IPS-18c (cell line): ENCODE measurements at regions not wholly inside any gene's neighbourhood (a gene's known extent, or its start where the extent isn't known, plus 50 kb on each side); places are given as distances from the start of the nearest gene placed in this dataset.
"Not testable (repeated sequence)": the region's sequence is repeated elsewhere in the genome, so short reads cannot be mapped to it uniquely, and the experiment has no call there.

Experiments used
- H3K4me3 ChIP-seq: 2 replicates; pipeline ENCODE4 v1.7.0; 2013; ENCODE audit warnings: low read depth, mild to moderate bottlenecking, low read length, moderate library complexity; ENCODE audit not compliant: insufficient read depth
- H3K9me3 ChIP-seq: one replicate; pipeline ENCODE4 v1.6.1; 2013; ENCODE audit warnings: mild to moderate bottlenecking, low read length, moderate library complexity; ENCODE audit not compliant: control insufficient read depth, insufficient read depth

GRCh38 chr16:6804461-6804860 is 528.2 kb upstream of the RBFOX1 start:
- H3K4me3 ChIP-seq: no peak overlapping the region
- H3K9me3 ChIP-seq: no peaks in the 10 kb centered on the region

- Histone ChIP-seq H3K9me3 (no peaks in the 10 kb centered on the region), H3K4me3 (no peak overlapping the region)
These were observed 529.5 kb upstream of the RBFOX1 start for GRCh38 chr16:6803176-6803575.

- H3K9me3 ChIP-seq: no peaks in the 10 kb centered on the region
- no peak overlapping the region for H3K4me3 ChIP-seq
These were observed 535.4 kb upstream of the RBFOX1 start for GRCh38 chr16:6797223-6797622.

GRCh38 chr16:6777624-6778023 is 555.0 kb upstream of the RBFOX1 start:
- no peak overlapping the region for H3K4me3 ChIP-seq
- no peaks in the 10 kb centered on the region for H3K9me3 ChIP-seq

DNA sequence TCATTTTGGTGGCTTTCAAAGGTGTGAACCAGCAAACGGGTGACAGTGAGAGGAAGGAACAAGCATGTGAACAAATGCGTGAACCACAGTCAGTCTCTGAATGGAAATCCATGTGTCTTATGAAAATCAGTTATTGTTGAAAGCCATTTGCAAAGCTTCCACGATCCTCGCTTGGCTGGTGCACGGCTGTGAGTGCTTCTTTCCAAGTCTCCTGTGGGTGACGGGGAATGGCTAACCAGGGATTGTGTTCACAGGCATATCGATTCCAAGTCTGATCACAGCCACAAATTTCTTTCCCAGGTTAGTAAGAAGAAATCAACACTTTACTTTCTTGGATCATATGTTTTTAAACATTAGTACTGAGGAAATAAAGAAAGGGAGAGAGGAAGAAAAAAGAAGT is 556.9 kb upstream of the RBFOX1 start:
- no peak overlapping the region for H3K4me3 ChIP-seq
- no peaks in the 10 kb centered on the region for H3K9me3 ChIP-seq

DNA sequence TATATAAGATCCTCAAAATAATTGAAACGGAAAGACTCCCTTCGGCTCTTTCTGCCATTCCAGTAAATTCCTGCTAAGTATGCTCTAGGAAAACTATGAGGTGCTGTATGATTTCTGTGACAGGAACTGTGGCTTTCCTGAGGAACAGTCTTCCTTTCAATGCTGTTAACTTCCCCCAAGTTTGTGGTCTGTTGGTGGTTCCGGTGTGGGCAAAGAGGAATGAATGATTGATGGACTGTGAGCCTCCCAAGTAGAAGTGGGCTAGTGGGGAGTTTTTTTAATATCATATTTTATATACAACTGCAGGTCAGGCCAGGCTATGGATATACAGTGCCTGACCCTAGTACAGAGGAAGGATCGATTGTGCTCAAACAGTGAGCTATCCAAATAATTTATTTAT is 560.7 kb upstream of the RBFOX1 start:
- no peak overlapping the region for H3K4me3 ChIP-seq
- H3K9me3 ChIP-seq: no peaks in the 10 kb centered on the region

DNA sequence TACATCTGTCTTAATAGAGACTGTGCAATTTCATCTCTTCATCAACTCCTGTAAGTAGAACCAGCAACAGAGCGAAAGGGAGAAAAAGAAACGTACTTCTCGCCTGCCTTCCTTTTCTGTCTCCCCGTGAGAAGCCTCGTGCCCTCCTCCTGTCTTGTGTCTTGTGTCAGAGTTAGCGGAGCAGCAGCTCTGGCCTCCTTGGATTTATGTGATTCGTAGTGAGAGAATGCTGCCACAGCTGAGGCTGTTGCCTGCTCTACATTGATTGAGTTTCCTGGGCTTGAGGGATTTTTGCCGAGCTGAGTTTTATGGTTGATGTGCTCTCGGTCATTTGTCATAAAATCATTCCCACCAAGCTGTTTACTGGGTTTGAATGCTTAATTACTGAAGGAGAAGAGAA is 579.1 kb upstream of the RBFOX1 start:
- Histone ChIP-seq H3K9me3 (no peaks in the 10 kb centered on the region), H3K4me3 (no peak overlapping the region)

GRCh38 chr16:6751191-6751590 is 581.5 kb upstream of the RBFOX1 start:
- H3K9me3 ChIP-seq: no peaks in the 10 kb centered on the region
- no peak overlapping the region for H3K4me3 ChIP-seq

DNA sequence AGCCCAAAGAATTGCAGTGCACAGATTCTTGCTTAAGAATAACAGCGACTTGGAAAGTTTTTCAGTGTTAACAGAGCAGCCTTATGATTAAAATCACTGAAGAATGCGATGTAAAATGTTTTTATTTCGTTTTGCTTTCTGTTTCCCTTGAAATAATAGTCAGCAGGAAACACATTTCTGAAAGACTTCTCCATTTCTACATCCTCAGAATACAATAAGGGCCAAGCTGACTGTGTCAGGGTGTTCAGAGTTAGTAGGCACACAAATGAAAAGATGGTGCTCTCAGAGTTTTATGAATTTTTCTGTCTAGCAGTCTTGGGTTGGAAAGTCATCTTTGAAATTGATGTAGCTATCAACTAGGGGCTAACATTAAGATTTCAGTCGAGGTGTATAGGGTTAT is 582.9 kb upstream of the RBFOX1 start:
- Histone ChIP-seq H3K9me3 (no peaks in the 10 kb centered on the region), H3K4me3 (no peak overlapping the region)

DNA sequence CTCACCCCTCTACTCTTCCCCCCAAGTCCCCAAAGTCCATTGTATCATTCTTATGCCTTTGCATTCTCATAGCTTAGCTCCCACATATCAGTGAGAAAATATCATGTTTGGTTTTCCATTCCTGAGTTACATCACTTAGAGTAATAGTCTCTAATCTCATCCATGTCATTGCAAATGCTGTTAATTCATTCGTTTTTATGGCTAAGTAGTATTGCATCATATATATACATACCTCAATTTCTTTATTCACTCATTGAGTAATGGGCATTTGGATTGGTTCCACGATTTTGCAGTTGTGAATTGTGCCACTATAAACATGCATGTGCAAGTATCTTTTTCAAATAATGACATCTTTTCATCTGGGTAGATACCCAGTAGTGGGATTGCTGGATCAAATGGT is 596.3 kb upstream of the RBFOX1 start:
- not testable (repeated sequence) for H3K9me3 ChIP-seq, H3K4me3 ChIP-seq

DNA sequence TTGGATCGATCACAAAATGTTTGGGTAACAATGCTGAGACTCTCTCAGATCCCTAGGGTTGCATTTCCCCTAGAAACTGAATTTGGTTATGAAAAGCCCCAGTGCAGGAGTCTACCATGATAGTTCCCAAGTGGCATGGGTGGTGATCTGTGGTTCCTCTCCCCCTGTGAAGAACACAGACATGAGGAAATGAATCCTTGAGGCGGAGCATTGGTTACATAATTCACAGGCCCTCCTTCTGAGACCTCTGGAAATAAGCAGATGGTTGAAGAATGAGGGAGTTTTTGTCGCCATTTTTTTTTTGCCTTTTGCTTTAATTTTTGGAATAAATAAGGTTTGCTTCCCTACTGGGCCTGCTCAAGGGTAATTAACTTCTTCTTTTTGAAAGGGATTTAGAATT is 597.0 kb upstream of the RBFOX1 start:
- H3K9me3 ChIP-seq: no peaks in the 10 kb centered on the region
- H3K4me3 ChIP-seq: no peak overlapping the region

- H3K4me3 ChIP-seq: no peak overlapping the region
- H3K9me3 ChIP-seq: no peaks in the 10 kb centered on the region
These were observed 600.5 kb upstream of the RBFOX1 start for GRCh38 chr16:6732166-6732565.

GRCh38 chr16:6728381-6728780 is 604.3 kb upstream of the RBFOX1 start:
- no peak overlapping the region for H3K4me3 ChIP-seq
- no peaks in the 10 kb centered on the region for H3K9me3 ChIP-seq

- H3K9me3 ChIP-seq: no peaks in the 10 kb centered on the region
These were observed 606.0 kb upstream of the RBFOX1 start for GRCh38 chr16:6726621-6727020.

GRCh38 chr16:6725634-6726331 is 606.9 kb upstream of the RBFOX1 start:
- H3K9me3 ChIP-seq: no peaks in the 10 kb centered on the region
- H3K4me3 ChIP-seq: no peak overlapping the region

More at GRCh38 chr16:6726621-6727020, 606.0 kb upstream of the RBFOX1 start:
- H3K4me3 ChIP-seq: no peak overlapping the region

- not testable (repeated sequence) for H3K4me3 ChIP-seq, H3K9me3 ChIP-seq
These were observed 607.4 kb upstream of the RBFOX1 start for GRCh38 chr16:6725206-6725605.

- Histone ChIP-seq H3K9me3 (no peaks in the 10 kb centered on the region), H3K4me3 (no peak overlapping the region)
These were observed 609.9 kb upstream of the RBFOX1 start for GRCh38 chr16:6722786-6723185.

GRCh38 chr16:6714510-6714909 is 618.1 kb upstream of the RBFOX1 start:
- no peaks in the 10 kb centered on the region for H3K9me3 ChIP-seq
- no peak overlapping the region for H3K4me3 ChIP-seq

DNA sequence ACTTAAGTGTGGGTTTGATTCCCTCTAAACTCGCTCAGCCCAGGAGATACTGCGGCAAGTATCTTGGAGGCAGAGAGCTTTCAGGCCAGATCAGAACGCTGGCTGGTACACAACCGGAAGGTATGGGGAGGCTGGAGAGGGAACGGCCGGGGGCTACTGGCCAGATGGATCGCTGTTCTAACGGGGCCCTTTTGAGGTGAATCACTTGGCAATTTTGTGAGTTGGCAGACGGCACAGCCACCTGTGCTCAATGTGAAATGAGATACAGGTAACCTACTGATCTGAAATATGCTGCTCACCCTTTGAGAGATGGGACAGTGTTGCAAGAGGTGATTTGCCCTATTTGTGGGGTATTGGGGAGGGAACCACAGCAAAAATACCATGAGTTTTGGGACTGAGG is 622.9 kb upstream of the RBFOX1 start:
- no peak overlapping the region for H3K4me3 ChIP-seq
- H3K9me3 ChIP-seq: no peaks in the 10 kb centered on the region
